Activated CD8-positive, alpha-beta memory T cell treated with anti-CD3 and anti-CD28 coated beads, Interleukin-2, amount 50 U/mL, for 48 hours (primary cell): ENCODE measurements at regions not wholly inside any gene's neighbourhood (a gene's known extent, or its start where the extent isn't known, plus 50 kb on each side); places are given as distances from the start of the nearest gene placed in this dataset.

Experiments used
- DNase-seq: peaks from one replicate; pipeline ENCODE4 v3.0.0-alpha.2; 2020

- no peak for DNase-seq
These were observed 54.5 kb downstream of the ADRA2A start for GRCh38 chr10:111131168-111131799.

GRCh38 chr10:111137007-111137406 lies 60.2 kb downstream of the ADRA2A start:
- no peak for DNase-seq

DNA sequence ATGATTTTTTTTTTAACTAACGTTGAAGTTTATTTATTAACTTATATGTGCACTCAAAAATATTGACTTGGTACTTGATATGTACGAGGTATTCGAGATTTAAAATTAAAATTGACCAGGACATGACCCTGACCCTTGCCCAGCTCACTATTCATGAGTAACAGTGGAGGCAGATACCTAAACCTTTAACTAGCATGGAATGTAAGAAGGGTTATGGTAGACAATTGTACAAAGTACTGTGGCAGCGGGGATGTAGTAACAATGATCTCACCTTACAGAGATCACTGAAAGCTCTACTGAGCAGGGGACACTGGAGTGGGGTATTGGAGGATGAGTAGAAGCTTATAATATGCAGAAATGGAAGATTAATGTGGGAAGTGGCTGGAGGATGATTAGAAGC lies 60.8 kb downstream of the ADRA2A start:
- no peak for DNase-seq

- DNase-seq: no peak
These were observed 61.7 kb downstream of the ADRA2A start for GRCh38 chr10:111138544-111138943.

DNA sequence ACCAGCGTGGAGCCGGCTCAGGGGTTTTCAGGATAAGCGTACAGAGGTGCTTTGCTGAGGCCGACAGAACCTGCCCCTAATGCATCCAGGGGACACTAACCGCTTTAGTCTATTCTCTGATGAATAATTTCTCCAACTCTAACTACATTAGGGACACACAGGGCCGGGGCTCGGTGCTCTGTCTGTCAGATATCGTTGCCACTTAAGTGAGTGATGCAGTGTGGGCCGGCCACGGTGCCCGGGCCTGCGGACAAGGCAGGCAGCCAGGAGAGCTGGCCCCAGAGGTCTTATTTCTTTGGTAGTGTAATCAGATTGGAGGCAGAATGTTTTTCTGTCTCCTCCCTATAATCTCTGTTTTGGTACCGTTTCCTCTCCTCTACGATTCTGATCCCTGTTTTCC lies 62.7 kb downstream of the ADRA2A start:
- no peak for DNase-seq

DNA sequence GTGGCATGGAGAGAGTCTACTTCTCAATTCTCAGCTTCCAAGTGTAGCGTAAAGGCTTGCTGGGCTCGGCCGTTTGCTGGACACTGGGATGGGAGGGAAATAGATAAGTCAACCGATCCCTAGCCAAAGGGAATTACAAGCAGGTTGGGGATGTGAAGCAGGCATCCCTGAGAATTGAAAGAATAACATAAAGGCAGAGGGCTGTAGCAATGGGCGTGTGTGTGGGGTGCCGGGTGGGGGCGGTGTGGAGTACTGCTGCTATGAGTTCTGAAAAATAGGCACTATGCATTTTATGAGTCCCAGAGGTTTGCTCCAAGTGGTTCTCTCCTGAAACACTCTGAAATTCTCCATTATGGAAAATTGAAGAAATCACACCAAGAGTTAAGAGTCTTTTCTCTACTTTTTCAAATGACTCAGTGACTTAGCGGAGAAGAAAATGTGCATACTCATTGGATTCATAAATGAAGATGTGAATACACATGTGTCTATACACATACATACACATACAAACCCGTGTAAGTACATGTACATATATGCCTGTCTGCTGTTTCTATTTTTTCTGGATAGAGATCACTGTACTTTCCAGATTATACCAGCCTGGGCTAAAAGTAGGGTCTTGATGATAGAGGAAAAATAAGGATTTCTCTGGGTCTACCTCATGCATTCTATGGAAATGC lies 65.4 kb downstream of the ADRA2A start:
- no peak for DNase-seq

GRCh38 chr10:111146025-111146640 lies 69.3 kb downstream of the ADRA2A start:
- no peak for DNase-seq

GRCh38 chr10:111148025-111148424 lies 71.2 kb downstream of the ADRA2A start:
- no peak for DNase-seq

GRCh38 chr10:111148440-111148839 lies 71.6 kb downstream of the ADRA2A start:
- no peak for DNase-seq

DNA sequence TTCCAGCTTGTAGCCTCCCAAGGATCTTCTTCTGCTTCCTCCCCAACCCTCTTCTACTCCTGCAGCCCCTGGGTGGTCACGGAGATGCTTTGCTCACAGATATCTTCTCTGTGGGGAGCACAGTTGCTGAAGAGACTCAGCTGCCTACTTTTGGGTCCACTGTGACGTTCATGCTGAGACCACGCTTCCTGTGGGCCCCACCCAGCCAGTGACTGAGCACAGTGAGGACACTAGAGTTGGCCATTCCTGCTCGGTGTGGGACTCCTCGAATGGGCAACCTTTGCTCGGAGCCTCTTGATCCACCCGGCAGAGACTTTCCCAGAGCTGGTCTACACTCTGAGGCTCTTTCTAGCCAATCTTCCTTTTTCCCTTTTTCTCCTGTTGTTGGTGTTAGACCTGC lies 73.9 kb downstream of the ADRA2A start:
- DNase-seq: no peak

GRCh38 chr10:111151595-111152307 lies 74.9 kb downstream of the ADRA2A start:
- DNase-seq: no peak

DNA sequence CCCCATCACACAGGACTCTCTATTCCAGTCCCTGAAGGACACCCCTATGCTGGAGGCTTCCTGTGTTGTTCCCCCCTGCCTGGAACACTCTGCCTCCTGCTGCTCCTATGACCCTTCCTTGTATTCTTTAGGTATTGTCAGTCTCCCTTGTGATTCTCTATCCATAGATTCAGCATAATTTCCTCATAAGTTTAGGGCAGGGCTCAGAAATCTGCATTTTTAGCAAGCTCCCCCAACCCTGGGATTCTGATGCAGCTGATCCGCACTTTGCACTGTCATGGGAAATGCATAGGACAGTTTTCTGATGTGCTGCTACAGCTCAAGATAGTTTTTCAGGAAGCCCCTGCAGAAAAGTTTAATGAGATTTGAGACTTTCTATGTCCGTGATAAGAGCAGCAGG lies 79.9 kb downstream of the ADRA2A start:
- no peak for DNase-seq

DNA sequence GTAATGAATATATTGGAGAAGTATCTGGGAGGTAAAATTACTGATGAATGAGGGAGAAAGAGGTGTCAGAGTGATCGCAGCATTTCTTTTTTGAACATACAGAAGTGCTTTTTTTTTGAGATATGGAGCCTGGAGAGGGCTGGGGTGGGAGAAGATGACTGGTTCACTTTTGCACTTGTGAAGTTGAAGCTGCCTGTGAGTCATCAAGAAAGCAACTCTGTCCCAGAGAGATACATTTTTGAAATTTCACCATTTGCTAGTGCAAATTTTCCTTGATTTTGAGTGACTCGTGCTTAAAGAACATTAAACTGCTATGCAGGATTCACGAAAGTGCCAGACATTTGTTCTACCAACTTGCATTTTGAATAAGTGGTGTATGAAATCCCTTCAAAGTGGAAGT lies 81.8 kb downstream of the ADRA2A start:
- no peak for DNase-seq

- DNase-seq: no peak
These were observed 84.5 kb downstream of the ADRA2A start for GRCh38 chr10:111161109-111161874.

- no peak for DNase-seq
These were observed 94.4 kb downstream of the ADRA2A start for GRCh38 chr10:111171183-111171582.

- DNase-seq: no peak
These were observed 99.0 kb downstream of the ADRA2A start for GRCh38 chr10:111175787-111176186.

DNA sequence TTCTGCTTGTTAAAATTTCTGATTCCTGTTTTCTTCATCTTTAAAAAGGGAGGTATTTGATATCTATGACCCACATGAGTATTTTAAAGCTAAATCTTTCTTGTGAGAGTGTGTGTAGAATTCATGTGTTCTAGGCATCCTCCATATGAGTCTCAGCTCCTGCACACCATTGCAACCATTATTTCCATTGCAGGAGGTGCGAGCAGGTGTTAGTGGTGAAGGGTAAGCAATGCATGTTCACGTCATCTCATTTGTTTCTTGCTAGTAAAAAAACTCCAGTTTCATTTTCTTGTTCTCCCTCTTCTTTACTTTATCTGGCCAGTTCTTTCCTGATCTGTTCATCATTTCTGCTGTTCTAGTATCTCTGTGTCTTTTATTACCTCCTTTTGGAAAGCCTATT lies 100.5 kb downstream of the ADRA2A start:
- DNase-seq: no peak

DNA sequence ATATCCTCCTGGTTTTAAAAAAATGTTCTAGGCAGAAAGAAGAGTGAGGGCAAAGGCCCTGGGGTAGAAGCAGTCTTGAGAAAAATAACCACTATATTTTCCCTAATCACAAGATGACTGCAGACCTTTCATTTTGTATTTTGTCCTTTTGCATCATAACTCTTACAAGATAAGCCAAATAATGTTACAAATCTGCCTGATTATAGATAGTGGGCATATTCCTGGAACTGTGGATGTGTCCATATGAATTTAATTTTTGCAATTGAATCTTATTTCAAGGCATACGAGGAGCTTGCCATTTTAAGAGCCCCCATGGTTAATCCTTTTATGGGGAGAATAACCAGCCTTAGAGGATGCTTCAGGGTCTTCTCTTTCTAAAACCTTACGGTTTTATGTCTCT lies 102.7 kb downstream of the ADRA2A start:
- no peak for DNase-seq

GRCh38 chr10:111186358-111186757 lies 109.5 kb downstream of the ADRA2A start:
- DNase-seq: no peak

DNA sequence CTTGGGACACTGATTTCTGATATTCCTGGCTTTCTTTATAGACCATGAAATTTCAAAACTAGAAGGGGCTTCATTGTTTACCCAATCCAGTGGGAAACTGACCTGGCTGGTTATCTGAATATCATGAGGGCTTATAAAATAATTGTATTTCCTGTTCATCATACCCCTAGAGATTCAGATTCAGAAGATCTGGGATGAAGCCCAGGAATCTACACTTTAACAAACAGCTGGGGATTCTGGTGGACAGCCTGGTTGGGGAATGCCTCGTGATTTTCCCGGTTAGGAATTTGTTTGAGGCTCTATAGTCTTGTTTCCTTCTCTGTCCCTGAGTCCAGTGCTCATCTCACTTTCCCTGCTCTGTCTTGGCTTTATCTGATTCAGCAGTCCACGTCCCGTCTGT lies 110.3 kb downstream of the ADRA2A start:
- DNase-seq: no peak

GRCh38 chr10:111199587-111199986 lies 122.8 kb downstream of the ADRA2A start:
- no peak for DNase-seq

GRCh38 chr10:111200505-111201186 lies 123.8 kb downstream of the ADRA2A start:
- DNase-seq: no peak
